Gastrocnemius medialis (tissue), 4 donors: ENCODE measurements at regions not wholly inside any gene's neighbourhood (a gene's known extent, or its start where the extent isn't known, plus 50 kb on each side); places are given as distances from the start of the nearest gene placed in this dataset.

Experiments
- ATAC-seq, 2 donors: fragments of 150-250 bp; one replicate each; pipeline ENCODE4 v1.9.1; 2016
- DNase-seq, 2 donors: peaks; one replicate each; pipeline ENCODE4 v3.0.0-alpha.2; 2019
- H3K27ac ChIP-seq, 4 donors: fragments of 200-600 bp; sonication (generic); 1 replicate in 1 of 4; 2 replicates in 3 of 4; pipeline ENCODE4 v1.5.1; 2016 to 2018; ENCODE audit warnings: mild to moderate bottlenecking in 2 of 4, moderate library complexity in 1 of 4
- H3K27me3 ChIP-seq, 3 donors: fragments of 200-600 bp; sonication (generic) in 2 of 3; 1 replicate in 1 of 3; 2 replicates in 2 of 3; pipeline versions ENCODE4 v1.5.1 to v1.6.0; 2016 to 2019; ENCODE audit warnings: mild to moderate bottlenecking in 1 of 3, moderate library complexity in 1 of 3
- H3K36me3 ChIP-seq, 2 donors: fragments of 200-600 bp; sonication (generic) in 1 of 2; one replicate each; pipeline ENCODE4 v1.5.1; 2017 to 2018
- H3K4me1 ChIP-seq, 2 donors: fragments of 200-600 bp; sonication (generic) in 1 of 2; one replicate each; pipeline ENCODE4 v1.5.1; 2016 to 2017; ENCODE audit warnings: mild to moderate bottlenecking in 2 of 2
- H3K4me3 ChIP-seq, 4 donors: fragments of 200-600 bp; sonication (generic) in 3 of 4; 1 replicate in 1 of 4; 2 replicates in 3 of 4; pipeline ENCODE4 v1.5.1; 2016 to 2019; ENCODE audit warnings: mild to moderate bottlenecking in 2 of 4
- H3K9me3 ChIP-seq, 3 donors: fragments of 200-600 bp; sonication (generic) in 2 of 3; 1 replicate in 1 of 3; 2 replicates in 2 of 3; pipeline ENCODE4 v1.5.1; 2016 to 2019
- POLR2A ChIP-seq, 2 donors: fragments of 450-650 bp; IDR thresholded peaks; one replicate each; pipeline ENCODE4 v1.6.1; 2017; ENCODE audit warnings: antibody characterized with exemption in 2 of 2, mild to moderate bottlenecking in 2 of 2, moderate library complexity in 2 of 2
- in situ Hi-C, 4 donors: fragments of 200-750 bp; cut with MboI; loops; one replicate each; pipeline versions ENCODE4 v1.15.0 to v1.8.0; 2017; ENCODE audit warnings: low sequenced_read_pairs in 4 of 4
- intact Hi-C: fragments of 100-400 bp; cut with DNase I; formaldehyde crosslinking; loops from one replicate; pipeline ENCODE4 v1.15.1; 2023; ENCODE audit warnings: low total_unique reads
- TF ChIP-seq, protein P1 (sequence below), 5 experiments: fragments of 450-650 bp in 3 of 5; fragments of 200-600 bp in 2 of 5; sonication (generic) in 2 of 5; IDR thresholded peaks in 4 of 5; conservative IDR thresholded peaks in 1 of 5; 1 replicate in 4 of 5; 2 replicates in 1 of 5; pipeline ENCODE4 v1.5.1; 2016 to 2019; ENCODE audit warnings: antibody characterized with exemption in 5 of 5, mild to moderate bottlenecking in 3 of 5, moderate library complexity in 3 of 5

DNA sequence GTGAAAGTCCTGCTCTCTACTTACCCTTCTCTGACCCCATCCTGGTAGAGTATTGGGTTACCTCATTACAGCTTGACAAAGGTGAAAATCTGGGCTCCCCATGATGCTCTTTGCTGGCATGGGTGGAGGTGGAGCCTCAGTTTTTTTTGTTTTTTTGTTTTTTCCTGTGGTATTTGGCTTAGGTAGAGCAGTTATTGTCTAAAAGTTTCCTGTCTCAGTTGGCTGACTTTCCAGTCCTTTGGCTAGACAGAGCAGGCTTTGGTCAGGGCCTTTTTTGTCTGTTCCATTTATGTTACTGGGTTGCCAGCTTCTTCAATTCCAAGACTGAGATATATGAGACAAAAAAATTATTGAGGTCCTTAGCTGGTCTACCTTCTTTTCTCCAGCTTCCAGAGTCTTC, 163.4 kb downstream of the GALC start:
- Histone ChIP-seq H3K4me1 (no peaks in the 10 kb centered on the region), H3K36me3 (no peaks in the 10 kb centered on the region), H3K9me3 (no peaks in the 10 kb centered on the region), H3K27ac (peak overlapping the region in 1 of 4 donors; percentile 20), H3K27me3 (no peaks in the 10 kb centered on the region), H3K4me3 (no peak overlapping the region)
- in situ Hi-C loops (no loop called here), intact Hi-C loops (no loop called here)
- TF ChIP-seq POLR2A (IDR thresholded peaks at IDR 0.05): no peak
- TF ChIP-seq, protein P1, sequence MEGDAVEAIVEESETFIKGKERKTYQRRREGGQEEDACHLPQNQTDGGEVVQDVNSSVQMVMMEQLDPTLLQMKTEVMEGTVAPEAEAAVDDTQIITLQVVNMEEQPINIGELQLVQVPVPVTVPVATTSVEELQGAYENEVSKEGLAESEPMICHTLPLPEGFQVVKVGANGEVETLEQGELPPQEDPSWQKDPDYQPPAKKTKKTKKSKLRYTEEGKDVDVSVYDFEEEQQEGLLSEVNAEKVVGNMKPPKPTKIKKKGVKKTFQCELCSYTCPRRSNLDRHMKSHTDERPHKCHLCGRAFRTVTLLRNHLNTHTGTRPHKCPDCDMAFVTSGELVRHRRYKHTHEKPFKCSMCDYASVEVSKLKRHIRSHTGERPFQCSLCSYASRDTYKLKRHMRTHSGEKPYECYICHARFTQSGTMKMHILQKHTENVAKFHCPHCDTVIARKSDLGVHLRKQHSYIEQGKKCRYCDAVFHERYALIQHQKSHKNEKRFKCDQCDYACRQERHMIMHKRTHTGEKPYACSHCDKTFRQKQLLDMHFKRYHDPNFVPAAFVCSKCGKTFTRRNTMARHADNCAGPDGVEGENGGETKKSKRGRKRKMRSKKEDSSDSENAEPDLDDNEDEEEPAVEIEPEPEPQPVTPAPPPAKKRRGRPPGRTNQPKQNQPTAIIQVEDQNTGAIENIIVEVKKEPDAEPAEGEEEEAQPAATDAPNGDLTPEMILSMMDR (IDR thresholded peaks at IDR 0.05 in 4 of 5, conservative IDR thresholded peaks at IDR 0.05 in 1 of 5): no peak
- DNase-seq: no peak
- no peak for ATAC-seq

DNA sequence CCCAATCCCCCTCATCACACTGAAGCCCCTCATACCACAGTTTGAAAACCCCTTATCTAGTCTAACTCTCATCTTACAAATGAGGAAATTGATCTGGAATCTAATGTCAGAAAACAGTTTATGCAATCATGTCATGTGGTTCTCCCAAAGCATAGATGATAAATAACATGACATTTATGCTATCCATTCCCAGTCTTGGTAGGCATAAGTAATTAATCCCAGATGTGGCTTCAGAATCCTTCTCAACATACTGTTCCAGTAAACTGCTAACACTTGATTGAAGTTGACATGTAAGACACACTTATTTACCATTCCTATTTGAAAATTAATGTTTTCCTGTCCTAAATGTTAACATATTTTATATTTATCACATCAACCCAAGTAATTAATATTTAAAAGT, 168.7 kb downstream of the GALC start:
- DNase-seq (no peak), ATAC-seq (no peak)
- intact Hi-C loops: no loop called here
- in situ Hi-C loops: no loop called here
- Histone ChIP-seq H3K4me3 (no peak overlapping the region), H3K9me3 (no peaks in the 10 kb centered on the region), H3K27ac (no peak overlapping the region), H3K36me3 (no peaks in the 10 kb centered on the region), H3K27me3 (no peaks in the 10 kb centered on the region), H3K4me1 (no peaks in the 10 kb centered on the region)
- no peak for TF ChIP-seq POLR2A (IDR thresholded peaks at IDR 0.05)
- TF ChIP-seq, protein P1 (IDR thresholded peaks at IDR 0.05 in 4 of 5, conservative IDR thresholded peaks at IDR 0.05 in 1 of 5): no peak

DNA sequence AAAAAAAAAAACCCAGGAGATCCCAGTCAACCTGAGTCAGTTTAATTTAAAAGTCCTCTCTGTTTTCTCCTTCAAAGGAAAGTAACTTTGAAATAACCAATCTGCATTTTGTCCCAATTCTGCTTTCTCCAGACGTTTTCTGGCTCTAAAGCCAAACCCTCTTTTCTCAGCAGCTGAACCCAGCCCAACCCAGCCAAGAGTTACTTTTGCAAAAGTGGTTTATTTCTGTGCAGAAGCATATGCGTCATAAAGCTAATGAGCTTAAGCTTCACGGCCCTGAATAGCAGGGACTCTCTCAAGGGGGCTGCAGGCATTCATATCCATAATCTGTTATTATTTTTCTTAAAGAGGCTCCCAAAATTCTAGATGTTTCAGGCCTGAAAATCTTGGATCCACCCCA, 176.6 kb downstream of the GALC start:
- ATAC-seq: no peak
- TF ChIP-seq, protein P1 (IDR thresholded peaks at IDR 0.05 in 4 of 5, conservative IDR thresholded peaks at IDR 0.05 in 1 of 5): no peak
- TF ChIP-seq POLR2A (IDR thresholded peaks at IDR 0.05): no peak
- H3K4me1 ChIP-seq: no peaks in the 10 kb centered on the region
- no peaks in the 10 kb centered on the region for H3K27me3 ChIP-seq
- H3K4me3 ChIP-seq: no peak overlapping the region
- DNase-seq: no peak
- H3K27ac ChIP-seq: no peak overlapping the region
- intact Hi-C loops (no loop called here), in situ Hi-C loops (no loop called here)
- H3K9me3 ChIP-seq: no peaks in the 10 kb centered on the region
- H3K36me3 ChIP-seq: no peaks in the 10 kb centered on the region

GRCh38 chr14:87815121-87815520, 177.9 kb downstream of the GALC start:
- in situ Hi-C loops: no loop called here
- H3K36me3 ChIP-seq: no peaks in the 10 kb centered on the region
- no peaks in the 10 kb centered on the region for H3K9me3 ChIP-seq
- H3K4me1 ChIP-seq: no peaks in the 10 kb centered on the region
- H3K27me3 ChIP-seq: no peaks in the 10 kb centered on the region
- no peak overlapping the region for H3K27ac ChIP-seq
- intact Hi-C loops: no loop called here
- H3K4me3 ChIP-seq: no peak overlapping the region
- DNase-seq (no peak), ATAC-seq (no peak)
- TF ChIP-seq POLR2A (IDR thresholded peaks at IDR 0.05): no peak
- TF ChIP-seq, protein P1 (IDR thresholded peaks at IDR 0.05 in 4 of 5, conservative IDR thresholded peaks at IDR 0.05 in 1 of 5): no peak

DNA sequence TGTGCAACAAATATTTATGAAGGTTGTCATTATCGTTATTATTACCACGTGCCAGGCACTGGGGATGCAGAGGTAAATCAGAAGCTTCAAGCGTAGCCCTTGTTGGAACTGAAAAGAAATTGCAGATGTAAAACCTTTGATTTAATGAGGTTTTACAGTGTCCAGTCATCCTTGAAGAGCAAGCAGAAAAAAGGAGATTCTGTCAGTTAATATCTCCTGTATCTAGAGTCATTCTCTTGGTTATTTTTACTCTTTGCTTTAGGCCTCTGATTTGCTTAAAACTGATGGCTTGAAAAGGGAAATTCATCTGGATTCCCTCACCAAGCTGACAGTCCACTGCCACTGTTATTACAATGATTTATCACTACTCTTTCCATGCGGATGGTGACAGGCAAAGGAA, 179.3 kb downstream of the GALC start:
- DNase-seq (no peak), ATAC-seq (no peak)
- no peaks in the 10 kb centered on the region for H3K36me3 ChIP-seq
- TF ChIP-seq, protein P1 (IDR thresholded peaks at IDR 0.05 in 4 of 5, conservative IDR thresholded peaks at IDR 0.05 in 1 of 5): no peak
- in situ Hi-C loops: no loop called here
- H3K27me3 ChIP-seq: no peaks in the 10 kb centered on the region
- H3K4me1 ChIP-seq: no peaks in the 10 kb centered on the region
- intact Hi-C loops: no loop called here
- no peaks in the 10 kb centered on the region for H3K9me3 ChIP-seq
- H3K27ac ChIP-seq: no peak overlapping the region
- no peak overlapping the region for H3K4me3 ChIP-seq
